HG03342 (cell line): ENCODE measurements at regions not wholly inside any gene's neighbourhood (a gene's known extent, or its start where the extent isn't known, plus 50 kb on each side); places are given as distances from the start of the nearest gene placed in this dataset.

ENCODE experiments used
- ATAC-seq: cut with Tn5 transposase; IDR thresholded peaks from one replicate; pipeline ENCODE4 v1.9.1; 2021; ENCODE audit warnings: mild to moderate bottlenecking, moderate library complexity; ENCODE audit not compliant: unreplicated experiment

- ATAC-seq: no peak
Observed at GRCh38 chr3:124395584-124396338, 334.5 kb upstream of the UMPS start.

DNA sequence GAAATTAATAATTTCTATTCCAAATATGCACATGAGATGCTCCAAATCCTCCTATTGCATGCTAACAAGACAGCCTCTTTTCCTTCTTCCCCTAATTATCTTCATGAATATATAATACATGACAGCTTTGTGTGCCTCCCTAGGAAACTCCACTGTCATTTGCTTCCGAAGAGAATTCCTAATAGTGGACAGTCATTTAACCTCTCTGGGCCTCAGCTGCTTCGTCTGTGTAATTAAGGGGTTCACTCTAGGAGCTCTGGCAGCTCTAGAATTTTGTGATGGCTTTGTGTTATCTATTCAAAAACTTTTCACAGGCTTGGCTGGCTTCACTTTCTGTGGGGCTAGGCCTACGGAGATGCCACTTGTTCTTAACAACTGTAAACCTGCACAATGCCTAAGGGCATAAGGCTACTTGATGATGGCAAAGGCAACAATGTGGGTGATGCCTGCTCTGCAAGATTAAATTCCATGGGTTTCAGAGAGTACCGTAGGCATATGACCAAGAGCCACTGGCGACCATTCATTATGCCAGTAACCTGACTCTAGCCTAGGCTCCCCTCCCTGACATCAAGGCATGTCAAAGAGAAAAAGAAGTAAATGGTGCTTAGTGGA lies 333.8 kb upstream of the UMPS start:
- ATAC-seq: no peak

DNA sequence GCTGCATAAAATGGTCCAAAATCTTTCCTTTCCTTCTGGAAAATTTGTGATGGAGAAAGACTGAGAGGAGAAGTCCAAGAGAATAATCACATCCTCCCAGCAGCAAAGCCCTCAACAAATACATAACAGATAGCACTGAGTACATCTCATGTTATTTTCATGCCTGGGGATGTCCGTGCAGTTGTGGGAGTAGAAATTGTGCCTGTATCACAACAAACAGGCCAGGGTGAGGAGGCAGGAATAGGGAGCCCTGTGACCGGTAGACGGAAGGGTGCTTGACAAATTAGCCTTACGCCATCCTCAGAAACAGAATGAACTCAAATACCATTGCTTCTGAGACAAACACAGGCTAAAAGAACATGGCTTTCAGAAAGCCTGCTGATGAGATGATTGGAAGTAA lies 333.2 kb upstream of the UMPS start:
- ATAC-seq: no peak

DNA sequence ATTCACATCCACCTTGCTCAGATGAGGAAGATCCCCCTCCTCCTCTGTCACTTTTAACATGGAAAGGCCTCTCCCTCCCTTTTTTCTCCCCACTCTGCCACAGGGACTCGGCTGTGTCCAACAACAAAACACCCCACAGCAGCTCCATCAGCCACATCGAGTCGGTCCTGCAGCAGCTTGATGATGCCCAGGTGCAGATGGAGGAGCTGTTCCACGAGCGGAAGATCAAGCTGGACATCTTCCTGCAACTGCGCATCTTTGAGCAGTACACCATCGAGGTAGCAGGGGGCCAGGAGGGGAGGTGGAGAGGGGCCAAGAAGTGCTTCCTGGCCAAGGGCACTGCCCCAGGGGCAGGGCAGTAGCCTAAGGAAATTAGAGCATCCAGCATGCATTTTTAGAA lies 331.7 kb upstream of the UMPS start:
- ATAC-seq: no peak

GRCh38 chr3:124401843-124402242 lies 328.4 kb upstream of the UMPS start:
- ATAC-seq: no peak

DNA sequence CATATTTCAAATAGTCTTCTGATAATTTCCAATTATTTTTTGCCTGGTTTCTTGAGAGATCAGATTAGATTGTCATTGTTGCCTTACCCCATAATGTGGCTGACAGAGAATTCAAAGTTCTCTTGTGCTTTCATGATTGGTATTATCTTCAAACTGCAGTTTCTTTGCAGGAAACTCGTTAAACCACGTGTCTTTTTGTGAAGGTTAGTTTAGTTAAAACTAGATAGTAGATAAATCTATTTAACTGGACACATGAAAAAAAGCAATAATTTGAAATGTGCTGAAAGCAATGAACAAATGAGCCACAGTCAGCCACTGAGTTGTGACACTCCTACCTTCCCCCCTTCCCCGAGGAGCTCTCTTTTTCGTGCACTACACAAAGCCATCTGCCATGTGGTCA lies 327.5 kb upstream of the UMPS start:
- no peak for ATAC-seq

GRCh38 chr3:124404621-124405020 lies 325.6 kb upstream of the UMPS start:
- no peak for ATAC-seq

DNA sequence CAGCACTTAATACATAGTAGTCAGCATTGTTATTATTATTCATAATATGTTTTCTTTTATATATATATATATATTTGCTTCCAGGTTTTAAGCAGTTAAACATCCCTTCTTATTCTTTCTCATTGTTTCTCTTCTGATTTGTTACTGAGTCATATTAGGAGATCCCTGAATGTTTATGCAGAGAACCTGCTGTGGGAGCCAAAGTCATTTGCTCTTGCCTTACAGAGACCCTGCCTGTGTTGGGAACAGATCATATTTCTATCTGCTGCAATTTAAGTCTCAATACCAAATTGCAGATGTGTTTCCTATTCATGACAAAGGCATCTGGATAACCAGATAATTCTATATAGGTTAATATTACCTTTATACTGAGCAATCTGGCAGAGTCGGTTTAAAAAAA lies 323.0 kb upstream of the UMPS start:
- ATAC-seq: no peak

GRCh38 chr3:124409650-124410275 lies 320.5 kb upstream of the UMPS start:
- no peak for ATAC-seq

GRCh38 chr3:124410471-124410870 lies 319.8 kb upstream of the UMPS start:
- ATAC-seq: no peak

DNA sequence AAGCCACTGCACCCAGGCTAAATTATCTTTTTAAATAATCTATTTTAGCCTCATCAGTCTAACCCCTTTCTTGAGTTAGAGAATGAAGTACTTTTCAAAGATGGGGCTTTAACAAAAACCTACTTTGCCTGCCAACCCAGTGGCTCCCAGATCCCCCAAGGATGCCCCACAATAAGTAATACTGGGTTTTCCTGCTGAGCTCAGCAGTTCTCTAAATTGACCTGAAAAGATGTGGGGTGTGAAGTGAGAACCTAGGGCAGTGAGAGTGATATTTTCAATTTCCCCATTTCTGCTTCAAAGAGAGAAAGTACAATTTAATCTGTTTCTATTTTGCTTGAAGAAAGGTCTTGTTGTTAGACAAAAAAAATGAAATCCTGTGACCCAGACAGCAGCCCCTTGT lies 318.5 kb upstream of the UMPS start:
- no peak for ATAC-seq

- no peak for ATAC-seq
Observed at GRCh38 chr3:124412644-124413043, 317.6 kb upstream of the UMPS start.

DNA sequence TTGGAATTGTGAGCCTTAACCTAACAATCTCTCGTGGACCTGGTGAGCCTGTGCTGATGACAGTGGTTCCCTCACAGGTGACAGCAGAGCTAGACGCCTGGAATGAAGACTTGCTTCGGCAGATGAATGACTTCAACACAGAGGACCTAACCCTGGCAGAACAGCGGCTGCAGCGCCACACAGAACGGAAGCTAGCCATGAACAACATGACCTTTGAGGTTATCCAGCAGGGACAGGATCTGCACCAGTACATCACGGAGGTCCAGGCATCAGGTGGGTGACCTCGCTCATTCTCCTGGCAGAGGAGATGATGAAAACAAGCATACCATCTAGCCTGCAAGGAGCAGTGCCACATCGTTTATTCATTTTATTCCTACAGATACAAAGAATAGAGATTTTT lies 316.9 kb upstream of the UMPS start:
- ATAC-seq: no peak

GRCh38 chr3:124413989-124414598 lies 316.2 kb upstream of the UMPS start:
- ATAC-seq: no peak

DNA sequence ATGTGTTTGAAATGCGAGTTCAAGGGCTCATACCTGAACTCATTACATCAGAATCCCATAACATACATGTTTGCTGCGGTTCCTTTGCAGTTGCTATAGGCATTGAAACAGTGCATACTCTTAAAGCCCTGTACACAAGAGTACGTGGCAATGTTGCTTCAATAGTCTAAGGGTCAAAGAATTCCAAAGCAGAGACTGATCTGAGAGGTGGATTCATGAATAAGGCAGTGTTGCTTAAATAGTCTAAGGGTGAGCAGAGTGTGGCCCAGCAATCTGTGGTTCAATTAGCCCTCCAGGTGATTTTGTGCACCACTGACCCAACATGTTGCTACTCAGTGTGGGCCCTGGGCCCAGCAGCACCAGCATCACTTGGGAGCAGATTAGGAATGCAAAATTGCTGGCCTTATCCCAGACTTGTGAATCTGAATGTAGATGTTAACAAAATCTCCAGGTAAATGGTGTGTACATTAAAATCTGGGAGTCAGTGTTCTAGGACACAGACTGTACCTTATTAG lies 314.7 kb upstream of the UMPS start:
- ATAC-seq: no peak

DNA sequence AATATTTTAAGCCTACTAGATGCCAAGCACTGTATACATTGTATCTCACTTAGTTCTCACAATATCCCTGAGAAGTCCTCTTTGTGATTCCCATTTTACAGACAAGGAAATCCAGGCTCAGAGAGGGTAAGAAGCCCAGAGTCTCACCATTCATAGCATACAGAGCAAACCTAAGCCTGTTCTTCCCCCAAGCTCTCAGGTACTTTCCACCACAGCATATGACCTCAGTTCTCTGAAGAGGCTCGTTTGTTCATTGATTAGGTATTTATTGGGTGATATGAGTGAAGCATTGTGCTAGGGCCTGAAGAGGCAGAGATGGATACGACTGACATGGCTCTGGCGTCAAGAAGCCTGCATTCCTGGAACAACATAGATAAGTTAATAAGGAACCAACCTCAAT lies 310.9 kb upstream of the UMPS start:
- no peak for ATAC-seq

DNA sequence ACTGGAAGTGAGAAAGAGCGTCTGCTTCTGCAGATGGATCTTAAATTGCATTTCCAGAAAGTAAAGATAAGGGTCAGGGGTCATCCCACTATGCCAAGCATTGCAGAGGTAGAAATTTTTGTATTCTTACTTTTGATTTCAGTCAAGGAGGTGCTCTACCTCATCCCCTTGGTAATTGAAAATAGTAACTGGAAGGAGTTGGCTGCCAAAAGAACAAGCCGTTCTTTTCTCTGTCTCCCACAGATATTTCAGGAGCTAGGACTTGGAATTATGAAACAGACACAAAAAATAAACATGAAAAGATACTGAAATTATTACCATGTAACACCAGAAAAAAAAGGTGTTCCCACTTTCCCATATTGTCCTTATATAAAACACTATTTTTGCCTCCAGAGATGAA lies 309.9 kb upstream of the UMPS start:
- ATAC-seq: no peak

- no peak for ATAC-seq
Observed at GRCh38 chr3:124422805-124423204, 307.4 kb upstream of the UMPS start.

- ATAC-seq: no peak
Observed at GRCh38 chr3:124424396-124424795, 305.9 kb upstream of the UMPS start.

GRCh38 chr3:124425972-124426371 lies 304.3 kb upstream of the UMPS start:
- ATAC-seq: no peak

DNA sequence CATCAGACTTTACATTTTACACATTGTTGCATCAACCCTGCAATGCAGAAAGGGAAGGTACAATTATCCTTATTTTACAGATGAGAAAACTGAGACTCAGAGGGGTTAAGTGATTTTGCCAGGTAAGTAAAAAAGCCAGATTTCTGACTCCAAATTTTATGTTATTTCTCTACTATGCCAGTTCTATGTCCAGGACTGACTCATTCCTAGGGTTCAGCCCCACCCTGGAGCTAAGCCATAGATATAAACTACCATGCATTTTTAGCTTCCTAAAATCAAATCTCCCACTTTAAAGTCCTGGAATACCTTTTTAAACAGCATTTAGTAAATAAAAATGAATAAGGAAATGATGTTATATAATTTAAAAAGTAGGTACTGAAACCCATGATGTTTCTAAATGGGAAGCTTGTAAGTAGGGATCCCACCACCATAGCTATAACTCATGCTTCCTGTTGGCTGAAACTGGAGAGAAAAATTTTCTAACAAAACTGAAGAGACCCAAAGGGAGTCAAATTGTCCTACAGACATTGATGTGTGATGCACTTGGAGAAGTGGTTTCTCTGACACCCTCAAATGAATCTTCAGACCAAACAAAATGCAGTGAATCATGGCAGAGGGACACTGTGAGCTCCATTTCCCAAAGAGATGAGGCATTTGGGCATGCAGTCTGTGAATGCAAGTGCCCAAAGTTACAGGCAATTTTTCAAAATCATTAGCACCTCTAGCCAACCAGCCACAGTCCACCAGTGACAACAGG lies 301.7 kb upstream of the UMPS start:
- ATAC-seq: no peak
